CD14-positive monocyte (primary cell): ENCODE measurements at regions not wholly inside any gene's neighbourhood (a gene's known extent, or its start where the extent isn't known, plus 50 kb on each side); places are given as distances from the start of the nearest gene placed in this dataset.

Experiments
- DNase-seq, 3 donors: peaks; one replicate each; pipeline ENCODE4 v3.0.0-alpha.2; 2011 to 2022
- H2AFZ ChIP-seq: 2 replicates; pipeline ENCODE4 v1.6.0; 2012; ENCODE audit warnings: mild to moderate bottlenecking, low read depth, low read length, inconsistent platforms; ENCODE audit not compliant: insufficient read depth, poor library complexity, severe bottlenecking
- H3K27ac ChIP-seq, 2 donors: 1 replicate in 1 of 2; 2 replicates in 1 of 2; pipeline ENCODE4 v1.5.1; 2012 to 2013; ENCODE audit warnings: low read length in 2 of 2, control low read depth in 1 of 2, inconsistent platforms in 1 of 2, low read depth in 1 of 2, mild to moderate bottlenecking in 1 of 2
- H3K27me3 ChIP-seq, 2 donors: one replicate each; pipeline versions ENCODE4 v1.6.0 to v1.6.1; 2011 to 2013; ENCODE audit warnings: low read length in 2 of 2; ENCODE audit not compliant: control insufficient read depth in 2 of 2, insufficient read depth in 2 of 2
- H3K36me3 ChIP-seq, 2 donors: replicated peaks in 1 of 2; 1 replicate in 1 of 2; 2 replicates in 1 of 2; pipeline versions ENCODE4 v1.5.1 to v1.6.1; 2012 to 2013; ENCODE audit warnings: low read length in 2 of 2, control low read depth in 1 of 2, inconsistent platforms in 1 of 2, mild to moderate bottlenecking in 1 of 2; ENCODE audit not compliant: insufficient read depth in 2 of 2, control insufficient read depth in 1 of 2
- H3K4me1 ChIP-seq, 2 donors: 1 replicate in 1 of 2; 2 replicates in 1 of 2; pipeline versions ENCODE4 v1.5.1 to v1.6.1; 2012 to 2013; ENCODE audit warnings: low read length in 2 of 2, control low read depth in 1 of 2, inconsistent platforms in 1 of 2, mild to moderate bottlenecking in 1 of 2, moderate library complexity in 1 of 2; ENCODE audit not compliant: insufficient read depth in 2 of 2, control insufficient read depth in 1 of 2
- H3K4me2 ChIP-seq: replicated peaks from 2 replicates; pipeline ENCODE3; 2012; ENCODE audit warnings: low read length, moderate library complexity, mild to moderate bottlenecking; ENCODE audit not compliant: poor library complexity, severe bottlenecking; ENCODE audit errors: extremely low read depth
- H3K4me3 ChIP-seq, 3 experiments: fragments of 200-600 bp in 1 of 3; sonication (generic) in 1 of 3; replicated peaks in 1 of 3; 1 replicate in 2 of 3; 2 replicates in 1 of 3; pipeline ENCODE4 v1.5.1; 2011 to 2013; ENCODE audit warnings: low read length in 3 of 3, mild to moderate bottlenecking in 3 of 3, control low read depth in 2 of 3, low read depth in 2 of 3, inconsistent platforms in 1 of 3, moderate library complexity in 1 of 3
- H3K79me2 ChIP-seq: 2 replicates; pipeline ENCODE4 v1.6.0; 2012; ENCODE audit warnings: mild to moderate bottlenecking, control low read depth, inconsistent platforms, low read length, moderate library complexity; ENCODE audit not compliant: insufficient read depth
- H3K9ac ChIP-seq: 2 replicates; pipeline ENCODE4 v1.6.0; 2017; ENCODE audit warnings: low read length, mild to moderate bottlenecking; ENCODE audit not compliant: insufficient read depth, poor library complexity, severe bottlenecking
- H3K9me3 ChIP-seq, 2 donors: replicated peaks in 1 of 2; 1 replicate in 1 of 2; 2 replicates in 1 of 2; pipeline versions ENCODE4 v1.5.1 to v1.6.1; 2012 to 2013; ENCODE audit warnings: low read length in 2 of 2, control low read depth in 1 of 2; ENCODE audit not compliant: control insufficient read depth in 1 of 2, insufficient read depth in 1 of 2
- H4K20me1 ChIP-seq: 2 replicates; pipeline ENCODE4 v1.6.0; 2012; ENCODE audit warnings: mild to moderate bottlenecking, low read length, control low read depth, moderate library complexity; ENCODE audit not compliant: insufficient read depth
- H3K27ac Mint-ChIP-seq, 7 donors: one replicate each; pipeline ENCODE4 v1.8.0; 2020; ENCODE audit warnings: mild to moderate bottlenecking in 7 of 7, mixed read lengths in 7 of 7, moderate library complexity in 6 of 7, inconsistent platforms in 2 of 7
- H3K27me3 Mint-ChIP-seq, 3 donors: one replicate each; pipeline ENCODE4 v1.8.0; 2021 to 2022; ENCODE audit warnings: low read depth in 3 of 3, mild to moderate bottlenecking in 3 of 3, mixed read lengths in 3 of 3, moderate library complexity in 3 of 3, inconsistent platforms in 1 of 3
- H3K36me3 Mint-ChIP-seq, 2 donors: one replicate each; pipeline ENCODE4 v1.8.0; 2020; ENCODE audit warnings: mixed read lengths in 2 of 2, inconsistent platforms in 1 of 2, mild to moderate bottlenecking in 1 of 2
- H3K4me1 Mint-ChIP-seq: one replicate; pipeline ENCODE4 v1.8.0; 2020; ENCODE audit warnings: mild to moderate bottlenecking, mixed read lengths
- H3K4me3 Mint-ChIP-seq, 2 donors: one replicate each; pipeline ENCODE4 v1.8.0; 2020; ENCODE audit warnings: mild to moderate bottlenecking in 2 of 2, mixed read lengths in 2 of 2, moderate library complexity in 1 of 2
- H3K9me3 Mint-ChIP-seq, 7 donors: one replicate each; pipeline ENCODE4 v1.8.0; 2020 to 2022; ENCODE audit warnings: mixed read lengths in 7 of 7, mild to moderate bottlenecking in 6 of 7, moderate library complexity in 6 of 7, inconsistent platforms in 2 of 7
- CTCF ChIP-seq: fragments of 200-600 bp; IDR thresholded peaks from one replicate; pipeline ENCODE4 v1.8.0; 2022; ENCODE audit warnings: antibody characterized with exemption, mild to moderate bottlenecking
- WGBS: methylation state at CpG from one replicate; pipeline ENCODE4 v1.1.5; 2013; ENCODE audit warnings: missing lambda C conversion rate; ENCODE audit not compliant: insufficient coverage; 5-methylcytosine and 5-hydroxymethylcytosine counted together
- intact Hi-C, 2 donors: fragments of 100-400 bp; cut with micrococcal nuclease; formaldehyde crosslinking; loops; one replicate each; pipeline versions ENCODE4 v1.15.0 to v1.15.1; 2023

GRCh38 chr4:13840502-13841190 lies 213.1 kb upstream of the BOD1L1 start:
- H3K4me3 ChIP-seq, result no peak overlapping the region
- DNase-seq, result no peak
- H3K4me2 ChIP-seq, result no peak overlapping the region
- no peaks in the 10 kb centered on the region for H3K4me1 ChIP-seq
- no peaks in the 10 kb centered on the region for H3K9me3 ChIP-seq
- TF ChIP-seq CTCF, result no peak
- Mint-ChIP-seq H3K36me3 (no peaks in the 10 kb centered on the region), H3K9me3 (peaks cover 0 to 11% (median 2%) of the 10 kb centered on the region in 7 donors), H3K4me3 (no peak overlapping the region), H3K27ac (no peak overlapping the region), H3K27me3 (peaks cover 0 to 7% (median 2%) of the 10 kb centered on the region in 3 donors), H3K4me1 (no peaks in the 10 kb centered on the region)
- no peak overlapping the region for H2AFZ ChIP-seq
- no peaks in the 10 kb centered on the region for H4K20me1 ChIP-seq
- no peaks in the 10 kb centered on the region for H3K27me3 ChIP-seq
- intact Hi-C loops, result loop anchor here in 1 of 2 donors (10.0 kb wide), 1 partner anchor 156 kb away; no protein-coding TSS in a partner anchor
- 88% methylated on average over 8 of the region's 12 CpGs for WGBS
- H3K79me2 ChIP-seq, result no peaks in the 10 kb centered on the region
- no peak overlapping the region for H3K9ac ChIP-seq
- H3K36me3 ChIP-seq, result no peaks in the 10 kb centered on the region
- H3K27ac ChIP-seq, result no peak overlapping the region

GRCh38 chr4:13844740-13845139 lies 217.2 kb upstream of the BOD1L1 start:
- no peaks in the 10 kb centered on the region for H3K79me2 ChIP-seq
- H3K36me3 ChIP-seq, result no peaks in the 10 kb centered on the region
- intact Hi-C loops, result loop anchor here in 1 of 2 donors (10.0 kb wide), 1 partner anchor 160 kb away; no protein-coding TSS in a partner anchor
- H3K27me3 Mint-ChIP-seq, result peaks cover 0 to 6% (median 0%) of the 10 kb centered on the region in 3 donors
- peaks cover 0 to 16% (median 10%) of the 10 kb centered on the region in 7 donors for H3K9me3 Mint-ChIP-seq
- WGBS, result no CpG with 5 or more reads among the region's 1 CpG
- H3K4me3 ChIP-seq, result no peak overlapping the region
- no peaks in the 10 kb centered on the region for H4K20me1 ChIP-seq
- no peak overlapping the region for H3K4me3 Mint-ChIP-seq
- no peak overlapping the region for H3K27ac Mint-ChIP-seq
- no peaks in the 10 kb centered on the region for H3K36me3 Mint-ChIP-seq
- no peak overlapping the region for H2AFZ ChIP-seq
- H3K4me1 Mint-ChIP-seq, result no peaks in the 10 kb centered on the region
- peaks cover 0 to 3% of the 10 kb centered on the region in 2 donors for H3K9me3 ChIP-seq
- H3K4me2 ChIP-seq, result no peak overlapping the region
- no peaks in the 10 kb centered on the region for H3K27me3 ChIP-seq
- TF ChIP-seq CTCF, result no peak
- H3K27ac ChIP-seq, result no peak overlapping the region
- no peak overlapping the region for H3K9ac ChIP-seq
- DNase-seq, result no peak
- H3K4me1 ChIP-seq, result no peaks in the 10 kb centered on the region
